ENCODE measurements at regions not wholly inside any gene's neighbourhood (a gene's known extent, or its start where the extent isn't known, plus 50 kb on each side); places are given as distances from the start of the nearest gene placed in this dataset.

- DNase-seq (ENCODE audit: low read depth), result no peak
These were observed 70.3 kb upstream of the MIR17HG start for GRCh38 chr13:91277013-91277676.

- no peak for DNase-seq (ENCODE audit: low read depth)
These were observed 69.2 kb upstream of the MIR17HG start for GRCh38 chr13:91278291-91278690.

- DNase-seq (ENCODE audit: low read depth), result no peak
These were observed 68.6 kb upstream of the MIR17HG start for GRCh38 chr13:91278888-91279287.

- DNase-seq (ENCODE audit: low read depth), result no peak
These were observed 66.7 kb upstream of the MIR17HG start for GRCh38 chr13:91280801-91281200.

- no peak for DNase-seq (ENCODE audit: low read depth)
These were observed 63.2 kb upstream of the MIR17HG start for GRCh38 chr13:91284335-91284734.

- DNase-seq (ENCODE audit: low read depth), result no peak
These were observed 61.2 kb upstream of the MIR17HG start for GRCh38 chr13:91286317-91286716.

GRCh38 chr13:91291078-91291477, 56.4 kb upstream of the MIR17HG start:
- no peak for DNase-seq (ENCODE audit: low read depth)

- DNase-seq (ENCODE audit: low read depth), result no peak
These were observed 54.8 kb upstream of the MIR17HG start for GRCh38 chr13:91292630-91293221.

GRCh38 chr13:91295712-91296410, 51.6 kb upstream of the MIR17HG start:
- DNase-seq (ENCODE audit: low read depth), result no peak

GRCh38 chr13:91297503-91297902, 50.0 kb upstream of the MIR17HG start:
- no peak for DNase-seq (ENCODE audit: low read depth)

All from amniotic epithelial cell (primary cell).